Uterus (tissue), 3 donors: ENCODE measurements at regions not wholly inside any gene's neighbourhood (a gene's known extent, or its start where the extent isn't known, plus 50 kb on each side); places are given as distances from the start of the nearest gene placed in this dataset.
"Not testable (repeated sequence)": the region's sequence is repeated elsewhere in the genome, so short reads cannot be mapped to it uniquely, and the experiment has no call there.

ENCODE experiments used
- DNase-seq, 2 donors: peaks; one replicate each; pipeline ENCODE4 v3.0.0-alpha.2; 2019 to 2020
- H3K27ac ChIP-seq, 2 donors: fragments of 200-600 bp; sonication (generic); 1 replicate in 1 of 2; 2 replicates in 1 of 2; pipeline ENCODE4 v1.5.1; 2016 to 2018
- H3K27me3 ChIP-seq, 2 donors: fragments of 200-600 bp; sonication (generic); one replicate each; pipeline ENCODE4 v1.5.1; 2018 to 2019; ENCODE audit warnings: control low read depth in 1 of 2
- H3K36me3 ChIP-seq, 2 donors: fragments of 200-600 bp; sonication (generic); one replicate each; pipeline ENCODE4 v1.5.1; 2019; ENCODE audit warnings: control low read depth in 1 of 2
- H3K4me1 ChIP-seq, 2 donors: fragments of 200-600 bp; sonication (generic); one replicate each; pipeline ENCODE4 v1.5.1; 2018 to 2019; ENCODE audit warnings: control low read depth in 1 of 2
- H3K4me3 ChIP-seq, 2 donors: fragments of 200-600 bp; sonication (generic); 1 replicate in 1 of 2; 2 replicates in 1 of 2; pipeline ENCODE4 v1.5.1; 2018 to 2019; ENCODE audit warnings: mild to moderate bottlenecking in 1 of 2
- H3K9me3 ChIP-seq, 2 donors: fragments of 200-600 bp; sonication (generic); one replicate each; pipeline ENCODE4 v1.5.1; 2019; ENCODE audit warnings: control low read depth in 1 of 2
- CTCF ChIP-seq, 4 experiments: fragments of 200-600 bp in 2 of 4; fragments of 450-650 bp in 2 of 4; sonication (generic) in 2 of 4; IDR thresholded peaks; one replicate each; pipeline ENCODE4 v1.5.1; 2016 to 2019; ENCODE audit warnings: antibody characterized with exemption in 4 of 4, mild to moderate bottlenecking in 2 of 4, moderate library complexity in 1 of 4
- POLR2A ChIP-seq, 2 donors: fragments of 450-650 bp; IDR thresholded peaks; one replicate each; pipeline ENCODE4 v1.6.1; 2016; ENCODE audit warnings: antibody characterized with exemption in 2 of 2, mild to moderate bottlenecking in 1 of 2, moderate library complexity in 1 of 2
- intact Hi-C: fragments of 100-400 bp; cut with DNase I; formaldehyde crosslinking; loops from one replicate; pipeline ENCODE4 v1.15.1; 2023; ENCODE audit warnings: low total_unique reads
- donor health status: DM: yes; HTN: yes; CAD: no.

- no peaks in the 10 kb centered on the region for H3K9me3 ChIP-seq
- no peak overlapping the region for H3K4me3 ChIP-seq
- intact Hi-C loops: no loop called here
- no peak overlapping the region for H3K27ac ChIP-seq
- no peaks in the 10 kb centered on the region for H3K4me1 ChIP-seq
- no peaks in the 10 kb centered on the region for H3K36me3 ChIP-seq
- H3K27me3 ChIP-seq: no peaks in the 10 kb centered on the region
- no peak for TF ChIP-seq POLR2A (IDR thresholded peaks at IDR 0.05)
- no peak for TF ChIP-seq CTCF (IDR thresholded peaks at IDR 0.05)
- DNase-seq: no peak
These were observed 569.2 kb downstream of the PRR16 start for GRCh38 chr5:121033334-121033733.

GRCh38 chr5:121038438-121038837, 574.3 kb downstream of the PRR16 start:
- H3K27me3 ChIP-seq: no peaks in the 10 kb centered on the region
- intact Hi-C loops: no loop called here
- no peaks in the 10 kb centered on the region for H3K9me3 ChIP-seq
- no peaks in the 10 kb centered on the region for H3K4me1 ChIP-seq
- H3K27ac ChIP-seq: no peak overlapping the region
- TF ChIP-seq CTCF (IDR thresholded peaks at IDR 0.05) (no peak), POLR2A (IDR thresholded peaks at IDR 0.05) (no peak)
- H3K4me3 ChIP-seq: no peak overlapping the region
- H3K36me3 ChIP-seq: no peaks in the 10 kb centered on the region
- DNase-seq: no peak

GRCh38 chr5:121049971-121050370, 585.9 kb downstream of the PRR16 start:
- DNase-seq: no peak
- Histone ChIP-seq H3K4me1 (no peaks in the 10 kb centered on the region), H3K9me3 (no peaks in the 10 kb centered on the region), H3K4me3 (no peak overlapping the region), H3K36me3 (no peaks in the 10 kb centered on the region), H3K27ac (no peak overlapping the region), H3K27me3 (no peaks in the 10 kb centered on the region)
- no peak for TF ChIP-seq CTCF (IDR thresholded peaks at IDR 0.05)
- TF ChIP-seq POLR2A (IDR thresholded peaks at IDR 0.05): no peak
- intact Hi-C loops: no loop called here

- no peak for DNase-seq
- TF ChIP-seq CTCF (IDR thresholded peaks at IDR 0.05) (no peak), POLR2A (IDR thresholded peaks at IDR 0.05) (no peak)
- Histone ChIP-seq H3K36me3 (no peaks in the 10 kb centered on the region), H3K4me1 (no peaks in the 10 kb centered on the region), H3K4me3 (no peak overlapping the region), H3K27ac (no peak overlapping the region), H3K27me3 (no peaks in the 10 kb centered on the region), H3K9me3 (no peaks in the 10 kb centered on the region)
- intact Hi-C loops: no loop called here
These were observed 589.2 kb downstream of the PRR16 start for GRCh38 chr5:121053055-121053985.

- TF ChIP-seq POLR2A (IDR thresholded peaks at IDR 0.05): no peak
- no peak for TF ChIP-seq CTCF (IDR thresholded peaks at IDR 0.05)
- Histone ChIP-seq H3K36me3 (no peaks in the 10 kb centered on the region), H3K27me3 (no peaks in the 10 kb centered on the region), H3K4me1 (no peaks in the 10 kb centered on the region), H3K27ac (no peak overlapping the region), H3K4me3 (no peak overlapping the region), H3K9me3 (no peaks in the 10 kb centered on the region)
- intact Hi-C loops: no loop called here
- no peak for DNase-seq
These were observed 591.5 kb downstream of the PRR16 start for GRCh38 chr5:121055586-121055985.

- H3K4me3 ChIP-seq, H3K27ac ChIP-seq, intact Hi-C loops, H3K4me1 ChIP-seq, H3K27me3 ChIP-seq, H3K36me3 ChIP-seq, H3K9me3 ChIP-seq, DNase-seq: not testable (repeated sequence)
These were observed 600.1 kb downstream of the PRR16 start for GRCh38 chr5:121064241-121064640.
